ENCODE measurements at regions not wholly inside any gene's neighbourhood (a gene's known extent, or its start where the extent isn't known, plus 50 kb on each side); places are given as distances from the start of the nearest gene placed in this dataset.
"Not testable (repeated sequence)": the region's sequence is repeated elsewhere in the genome, so short reads cannot be mapped to it uniquely, and the experiment has no call there.

- TF ChIP-seq CTCF (IDR thresholded peaks at IDR 0.05; ENCODE audit: low read length); EZH2 (IDR thresholded peaks at IDR 0.05; ENCODE audit: borderline replicate concordance, low read length): not testable (repeated sequence)
Measured at GRCh38 chr1:148257886-148258285, 105.8 kb upstream of the NBPF11 start.
